Neural cell (in vitro differentiated cells): ENCODE measurements at regions not wholly inside any gene's neighbourhood (a gene's known extent, or its start where the extent isn't known, plus 50 kb on each side); places are given as distances from the start of the nearest gene placed in this dataset.

Experiments
- CTCF ChIP-seq: fragments of 450-650 bp; IDR thresholded peaks from 2 replicates; pipeline ENCODE4 v1.5.1; 2014; ENCODE audit warnings: antibody characterized with exemption, mild to moderate bottlenecking, moderate library complexity; ENCODE audit not compliant: poor library complexity, severe bottlenecking
- EP300 ChIP-seq: fragments of 450-650 bp; conservative IDR thresholded peaks from 2 replicates; pipeline ENCODE4 v1.6.1; 2014; ENCODE audit warnings: antibody characterized with exemption, mild to moderate bottlenecking, moderate library complexity; ENCODE audit not compliant: poor library complexity, severe bottlenecking
- EZH2 ChIP-seq: fragments of 200-600, 300-800 bp; shearing (Covaris generic), sonication (generic); IDR thresholded peaks from 2 replicates; pipeline ENCODE4 v1.6.1; 2014; ENCODE audit warnings: antibody characterized with exemption, low read length, borderline replicate concordance, mild to moderate bottlenecking; ENCODE audit not compliant: insufficient read depth, poor library complexity, severe bottlenecking
- MXI1 ChIP-seq: fragments of 450-650 bp; conservative IDR thresholded peaks from 2 replicates; pipeline ENCODE4 v1.6.1; 2014; ENCODE audit warnings: antibody characterized with exemption, mild to moderate bottlenecking; ENCODE audit not compliant: poor library complexity, severe bottlenecking
- POLR2AphosphoS5 ChIP-seq: IDR thresholded peaks from 2 replicates; pipeline ENCODE4 v1.6.1; 2012
- RAD21 ChIP-seq: fragments of 450-650 bp; conservative IDR thresholded peaks from 2 replicates; pipeline ENCODE4 v1.6.1; 2014; ENCODE audit warnings: antibody characterized with exemption, mild to moderate bottlenecking, moderate library complexity
- REST ChIP-seq: IDR thresholded peaks from 2 replicates; pipeline ENCODE4 v1.6.1; 2012; ENCODE audit warnings: borderline replicate concordance
- TAF1 ChIP-seq: IDR thresholded peaks from 2 replicates; pipeline ENCODE4 v1.6.1; 2012; ENCODE audit warnings: low read depth

- no peak for TF ChIP-seq CTCF
- no peak for TF ChIP-seq EZH2
- TF ChIP-seq REST = no peak
- no peak for TF ChIP-seq MXI1
- no peak for TF ChIP-seq POLR2AphosphoS5
- TF ChIP-seq EP300 = no peak
- TF ChIP-seq RAD21 = no peak
- no peak for TF ChIP-seq TAF1
These were observed 967.6 kb downstream of the LTN1 start for GRCh38 chr21:28025111-28025510.
